Caco-2 (cell line): ENCODE measurements at regions not wholly inside any gene's neighbourhood (a gene's known extent, or its start where the extent isn't known, plus 50 kb on each side); places are given as distances from the start of the nearest gene placed in this dataset.

Experiments
- BruUV-seq: library from RNA; stranded (reverse); fragments of 400-500 nt; replicated peaks from 2 replicates; lab custom pipeline; 2021; lab: Mats Ljungman, UMichigan
- CTCF ChIA-PET: fragments of 300-600 bp; sonication (Branson Sonifier 250); formaldehyde crosslinking; loops from one replicate; lab custom pipeline; 2022; ENCODE audit warnings: antibody characterized with exemption; lab: Charles Lee
- POLR2A ChIA-PET: fragments of 300-600 bp; sonication (Branson Sonifier 250); formaldehyde crosslinking; loops from one replicate; lab custom pipeline; 2022; ENCODE audit warnings: antibody characterized with exemption; lab: Charles Lee
- DNase-seq, 2 experiments: peaks; one replicate each; pipeline versions ENCODE4 v3.0.0 to v3.0.0-alpha.2; 2020 to 2022
- H3K27me3 ChIP-seq: replicated peaks from 2 replicates; pipeline ENCODE4 v1.6.0; 2011; ENCODE audit warnings: low read length; ENCODE audit not compliant: control insufficient read depth, insufficient read depth
- H3K36me3 ChIP-seq: 2 replicates; pipeline ENCODE4 v1.5.1; 2011; ENCODE audit warnings: low read length; ENCODE audit not compliant: control insufficient read depth, insufficient read depth
- H3K4me1 ChIP-seq: fragments of 250-450 bp; sonication (Bioruptor Pico); 2 replicates; pipeline ENCODE4 v1.5.1; 2020; ENCODE audit warnings: mild to moderate bottlenecking
- H3K4me3 ChIP-seq: 2 replicates; pipeline ENCODE4 v1.5.1; 2011; ENCODE audit warnings: low read depth, mild to moderate bottlenecking, control low read depth, low read length
- H3K9me3 ChIP-seq: fragments of 250-450 bp; sonication (Bioruptor Pico); 2 replicates; pipeline ENCODE4 v1.5.1; 2020; ENCODE audit warnings: mild to moderate bottlenecking, moderate library complexity
- H3K27ac Mint-ChIP-seq: one replicate; pipeline ENCODE4 v1.8.0; 2022; ENCODE audit warnings: mixed read lengths; ENCODE audit not compliant: unreplicated experiment
- H3K27me3 Mint-ChIP-seq: one replicate; pipeline ENCODE4 v1.8.0; 2022; ENCODE audit warnings: mixed read lengths; ENCODE audit not compliant: insufficient read depth, unreplicated experiment
- H3K36me3 Mint-ChIP-seq: one replicate; pipeline ENCODE4 v1.8.0; 2022; ENCODE audit warnings: mild to moderate bottlenecking, mixed read lengths; ENCODE audit not compliant: insufficient read depth, unreplicated experiment
- H3K4me1 Mint-ChIP-seq: one replicate; pipeline ENCODE4 v1.8.0; 2022; ENCODE audit warnings: low read depth, mixed read lengths; ENCODE audit not compliant: unreplicated experiment
- H3K4me3 Mint-ChIP-seq: one replicate; pipeline ENCODE4 v1.8.0; 2022; ENCODE audit warnings: mild to moderate bottlenecking, moderate library complexity, mixed read lengths; ENCODE audit not compliant: unreplicated experiment
- H3K9me3 Mint-ChIP-seq: one replicate; pipeline ENCODE4 v1.8.0; 2022; ENCODE audit warnings: mixed read lengths; ENCODE audit not compliant: unreplicated experiment
- CTCF ChIP-seq, 2 experiments: fragments of 200-600 bp in 1 of 2; IDR thresholded peaks; 1 replicate in 1 of 2; 2 replicates in 1 of 2; pipeline versions ENCODE4 v1.5.1 to v1.8.0; 2011 to 2022; ENCODE audit warnings: antibody characterized with exemption in 1 of 2, control low read depth in 1 of 2, inconsistent platforms in 1 of 2, low read depth in 1 of 2, low read length in 1 of 2, mild to moderate bottlenecking in 1 of 2, moderate library complexity in 1 of 2; ENCODE audit not compliant: insufficient read depth in 1 of 2, severe bottlenecking in 1 of 2, unreplicated experiment in 1 of 2
- intact Hi-C: fragments of 100-400 bp; cut with micrococcal nuclease; formaldehyde crosslinking; loops from one replicate; pipeline ENCODE4 v1.10.0; 2022; ENCODE audit not compliant: unreplicated experiment

GRCh38 chr21:38936240-38936639, 130.5 kb downstream of the ETS2 start:
- Mint-ChIP-seq H3K4me3 (no peak overlapping the region), H3K4me1 (peaks cover 4% of the 10 kb centered on the region), H3K9me3 (peaks cover 2% of the 10 kb centered on the region), H3K27me3 (no peaks in the 10 kb centered on the region), H3K36me3 (no peaks in the 10 kb centered on the region), H3K27ac (no peak overlapping the region)
- Histone ChIP-seq H3K9me3 (no peaks in the 10 kb centered on the region), H3K27me3 (no peaks in the 10 kb centered on the region), H3K4me1 (no peaks in the 10 kb centered on the region), H3K4me3 (no peak overlapping the region), H3K36me3 (no peaks in the 10 kb centered on the region)
- CTCF ChIA-PET: interaction anchor here (0.6 kb wide), 1 partner anchor 11 kb away, joined by 3 read pairs; no protein-coding TSS in a partner anchor
- intact Hi-C loops: no loop called here
- BruUV-seq: no TSS peak
- POLR2A ChIA-PET: no interaction called here
- no peak for DNase-seq
- no peak for TF ChIP-seq CTCF (IDR thresholded peaks at IDR 0.05; ENCODE audit: insufficient read depth in 1 of 2, low read depth in 1 of 2, low read length in 1 of 2, severe bottlenecking in 1 of 2, unreplicated experiment in 1 of 2)

- intact Hi-C loops: no loop called here
- ChIA-PET POLR2A (no interaction called here), CTCF (no interaction called here)
- peaks cover 5% of the 10 kb centered on the region; the same call in 1 of the 2 replicates for H3K9me3 ChIP-seq
- TF ChIP-seq CTCF (IDR thresholded peaks at IDR 0.05; ENCODE audit: insufficient read depth in 1 of 2, low read depth in 1 of 2, low read length in 1 of 2, severe bottlenecking in 1 of 2, unreplicated experiment in 1 of 2): no peak
- H3K4me3 Mint-ChIP-seq: no peak overlapping the region
- peaks cover 14% of the 10 kb centered on the region for H3K9me3 Mint-ChIP-seq
- no peaks in the 10 kb centered on the region for H3K36me3 ChIP-seq
- no peaks in the 10 kb centered on the region for H3K36me3 Mint-ChIP-seq
- peaks cover 15% of the 10 kb centered on the region for H3K4me1 Mint-ChIP-seq
- H3K4me1 ChIP-seq: 0 out of 2 replicates have a peak, but pooled peaks cover 3% of the 10 kb centered on the region
- no peak for DNase-seq
- no peak overlapping the region for H3K27ac Mint-ChIP-seq
- no peaks in the 10 kb centered on the region for H3K27me3 Mint-ChIP-seq
- BruUV-seq: no TSS peak
- no peaks in the 10 kb centered on the region for H3K27me3 ChIP-seq
- no peak overlapping the region for H3K4me3 ChIP-seq
Measured at GRCh38 chr21:38933731-38934130, 128.0 kb downstream of the ETS2 start.

GRCh38 chr21:38931291-38931690, 125.6 kb downstream of the ETS2 start:
- ChIA-PET POLR2A (no interaction called here), CTCF (no interaction called here)
- no peaks in the 10 kb centered on the region for H3K27me3 ChIP-seq
- DNase-seq: no peak
- peaks cover 5% of the 10 kb centered on the region; the same call in 1 of the 2 replicates for H3K9me3 ChIP-seq
- H3K27me3 Mint-ChIP-seq: no peaks in the 10 kb centered on the region
- intact Hi-C loops: no loop called here
- no peak overlapping the region for H3K27ac Mint-ChIP-seq
- TF ChIP-seq CTCF (IDR thresholded peaks at IDR 0.05; ENCODE audit: insufficient read depth in 1 of 2, low read depth in 1 of 2, low read length in 1 of 2, severe bottlenecking in 1 of 2, unreplicated experiment in 1 of 2): no peak
- BruUV-seq: no TSS peak
- no peaks in the 10 kb centered on the region for H3K36me3 Mint-ChIP-seq
- peaks cover 15% of the 10 kb centered on the region for H3K4me1 Mint-ChIP-seq
- no peaks in the 10 kb centered on the region for H3K36me3 ChIP-seq
- H3K4me3 ChIP-seq: no peak overlapping the region
- no peak overlapping the region for H3K4me3 Mint-ChIP-seq
- 0 out of 2 replicates have a peak, but pooled peaks cover 3% of the 10 kb centered on the region for H3K4me1 ChIP-seq
- H3K9me3 Mint-ChIP-seq: peaks cover 14% of the 10 kb centered on the region
